ENCODE measurements at regions not wholly inside any gene's neighbourhood (a gene's known extent, or its start where the extent isn't known, plus 50 kb on each side); places are given as distances from the start of the nearest gene placed in this dataset.

- in situ Hi-C loops (cut with MboI; ENCODE audit: low pct_unique_long_range_greater_than_20kb, low sequenced_read_pairs, unreplicated experiment), result no loop called here
- TF ChIP-seq CTCF (IDR thresholded peaks at IDR 0.05; ENCODE audit: extremely low read depth, insufficient read depth, missing control alignments), result no peak
- no peak for DNase-seq (ENCODE audit: low spot score)
Measured at GRCh38 chr16:74030000-74030706, 266.5 kb upstream of the PSMD7 start.

GRCh38 chr16:74029115-74029792, 267.4 kb upstream of the PSMD7 start:
- TF ChIP-seq CTCF (IDR thresholded peaks at IDR 0.05; ENCODE audit: extremely low read depth, insufficient read depth, missing control alignments), result no peak
- in situ Hi-C loops (cut with MboI; ENCODE audit: low pct_unique_long_range_greater_than_20kb, low sequenced_read_pairs, unreplicated experiment), result no loop called here
- no peak for DNase-seq (ENCODE audit: low spot score)

GRCh38 chr16:74026373-74027281, 270.0 kb upstream of the PSMD7 start:
- in situ Hi-C loops (cut with MboI; ENCODE audit: low pct_unique_long_range_greater_than_20kb, low sequenced_read_pairs, unreplicated experiment), result no loop called here
- no peak for DNase-seq (ENCODE audit: low spot score)
- no peak for TF ChIP-seq CTCF (IDR thresholded peaks at IDR 0.05; ENCODE audit: extremely low read depth, insufficient read depth, missing control alignments)

- DNase-seq (ENCODE audit: low spot score), result no peak
- in situ Hi-C loops (cut with MboI; ENCODE audit: low pct_unique_long_range_greater_than_20kb, low sequenced_read_pairs, unreplicated experiment), result no loop called here
- no peak for TF ChIP-seq CTCF (IDR thresholded peaks at IDR 0.05; ENCODE audit: extremely low read depth, insufficient read depth, missing control alignments)
Measured at GRCh38 chr16:74024953-74025352, 271.7 kb upstream of the PSMD7 start.

GRCh38 chr16:74020095-74020670, 276.4 kb upstream of the PSMD7 start:
- DNase-seq (ENCODE audit: low spot score), result no peak
- in situ Hi-C loops (cut with MboI; ENCODE audit: low pct_unique_long_range_greater_than_20kb, low sequenced_read_pairs, unreplicated experiment), result no loop called here

More at GRCh38 chr16:74020095-74020670, 276.4 kb upstream of the PSMD7 start:
- no peak for TF ChIP-seq CTCF (IDR thresholded peaks at IDR 0.05; ENCODE audit: extremely low read depth, insufficient read depth, missing control alignments)

Data from GM13977 (cell line).